ENCODE measurements at regions not wholly inside any gene's neighbourhood (a gene's known extent, or its start where the extent isn't known, plus 50 kb on each side); places are given as distances from the start of the nearest gene placed in this dataset.

GRCh38 chr14:105806568-105806967, 280.2 kb downstream of the TMEM121 start:
- TF ChIP-seq CTCF (IDR thresholded peaks at IDR 0.05) (no peak), POLR2AphosphoS5 (IDR thresholded peaks at IDR 0.05) (no peak), POLR2A (IDR thresholded peaks at IDR 0.05) (no peak)
